Epithelial cell of proximal tubule (primary cell): ENCODE measurements at regions not wholly inside any gene's neighbourhood (a gene's known extent, or its start where the extent isn't known, plus 50 kb on each side); places are given as distances from the start of the nearest gene placed in this dataset.

ENCODE experiments used
- DNase-seq: peaks from one replicate; pipeline ENCODE4 v3.0.0-alpha.2; 2011; ENCODE audit warnings: low read depth
- H3K4me3 ChIP-seq: 2 replicates; pipeline ENCODE4 v1.5.1; 2011; ENCODE audit warnings: low read depth, mild to moderate bottlenecking, low read length
- TF ChIP-seq, protein P1 (sequence below): conservative IDR thresholded peaks from 2 replicates; pipeline ENCODE4 v1.5.1; 2012; ENCODE audit warnings: low read depth, mild to moderate bottlenecking, low read length

DNA sequence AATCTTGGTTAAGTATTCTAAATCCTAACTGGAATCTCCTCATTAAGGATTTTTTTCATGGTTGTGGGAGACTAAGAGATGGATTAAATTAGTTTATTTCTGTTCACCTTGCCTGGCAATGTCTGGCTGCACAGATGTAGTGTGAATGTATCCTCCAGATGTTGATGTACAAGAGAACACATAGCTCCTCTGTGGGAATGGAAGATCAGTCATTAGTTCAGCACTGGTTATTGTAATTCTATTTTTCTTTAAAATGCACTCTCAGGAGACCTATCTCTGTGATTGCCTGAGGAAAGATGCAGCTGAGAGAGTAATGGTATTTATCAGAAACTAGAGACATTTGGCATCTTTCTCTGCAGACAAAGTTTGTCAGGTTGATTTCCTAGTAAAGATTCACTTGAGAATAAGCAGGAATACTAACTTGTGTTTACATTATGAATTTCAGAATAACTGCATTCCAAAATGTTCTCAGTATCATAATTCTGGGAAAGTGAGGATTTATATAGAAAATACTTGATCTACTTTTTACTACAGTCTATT lies 178.6 kb downstream of the GIPC2 start:
- H3K4me3 ChIP-seq: no peak overlapping the region
- DNase-seq: no peak
- TF ChIP-seq, protein P1, sequence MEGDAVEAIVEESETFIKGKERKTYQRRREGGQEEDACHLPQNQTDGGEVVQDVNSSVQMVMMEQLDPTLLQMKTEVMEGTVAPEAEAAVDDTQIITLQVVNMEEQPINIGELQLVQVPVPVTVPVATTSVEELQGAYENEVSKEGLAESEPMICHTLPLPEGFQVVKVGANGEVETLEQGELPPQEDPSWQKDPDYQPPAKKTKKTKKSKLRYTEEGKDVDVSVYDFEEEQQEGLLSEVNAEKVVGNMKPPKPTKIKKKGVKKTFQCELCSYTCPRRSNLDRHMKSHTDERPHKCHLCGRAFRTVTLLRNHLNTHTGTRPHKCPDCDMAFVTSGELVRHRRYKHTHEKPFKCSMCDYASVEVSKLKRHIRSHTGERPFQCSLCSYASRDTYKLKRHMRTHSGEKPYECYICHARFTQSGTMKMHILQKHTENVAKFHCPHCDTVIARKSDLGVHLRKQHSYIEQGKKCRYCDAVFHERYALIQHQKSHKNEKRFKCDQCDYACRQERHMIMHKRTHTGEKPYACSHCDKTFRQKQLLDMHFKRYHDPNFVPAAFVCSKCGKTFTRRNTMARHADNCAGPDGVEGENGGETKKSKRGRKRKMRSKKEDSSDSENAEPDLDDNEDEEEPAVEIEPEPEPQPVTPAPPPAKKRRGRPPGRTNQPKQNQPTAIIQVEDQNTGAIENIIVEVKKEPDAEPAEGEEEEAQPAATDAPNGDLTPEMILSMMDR: no peak

DNA sequence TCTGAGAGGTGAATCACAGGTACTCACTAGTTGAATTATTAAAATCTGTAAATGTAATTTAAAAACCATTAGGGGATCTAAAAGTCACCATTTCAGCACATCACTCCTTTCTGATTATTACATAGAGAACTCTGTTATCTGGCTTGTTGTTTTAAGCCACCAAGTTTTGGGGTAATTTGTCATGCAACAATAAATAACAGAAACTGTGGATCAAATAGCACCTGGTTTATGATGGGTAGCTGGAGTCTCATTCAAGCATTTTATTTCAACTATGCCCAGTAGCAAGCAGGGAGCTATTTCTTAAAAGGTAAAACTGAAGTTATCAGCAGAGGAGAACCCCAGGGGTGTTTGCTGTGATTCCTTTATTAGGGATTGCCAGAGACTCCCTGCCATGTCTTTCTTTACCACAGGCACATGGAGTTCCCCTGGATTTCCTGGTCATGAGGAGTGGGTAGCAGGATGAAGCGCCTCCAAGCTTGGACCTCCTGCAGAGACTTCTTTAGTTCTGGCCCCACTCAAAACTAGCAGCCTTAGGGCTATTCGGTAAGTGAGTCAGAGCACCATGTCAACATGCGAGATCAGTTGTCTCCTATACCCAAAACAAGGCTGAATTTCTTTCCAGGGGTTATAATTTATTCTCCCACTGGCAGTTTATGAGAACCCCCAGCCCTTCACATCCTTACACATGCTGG lies 179.2 kb downstream of the GIPC2 start:
- DNase-seq: no peak
- H3K4me3 ChIP-seq: no peak overlapping the region
- TF ChIP-seq, protein P1: no peak

DNA sequence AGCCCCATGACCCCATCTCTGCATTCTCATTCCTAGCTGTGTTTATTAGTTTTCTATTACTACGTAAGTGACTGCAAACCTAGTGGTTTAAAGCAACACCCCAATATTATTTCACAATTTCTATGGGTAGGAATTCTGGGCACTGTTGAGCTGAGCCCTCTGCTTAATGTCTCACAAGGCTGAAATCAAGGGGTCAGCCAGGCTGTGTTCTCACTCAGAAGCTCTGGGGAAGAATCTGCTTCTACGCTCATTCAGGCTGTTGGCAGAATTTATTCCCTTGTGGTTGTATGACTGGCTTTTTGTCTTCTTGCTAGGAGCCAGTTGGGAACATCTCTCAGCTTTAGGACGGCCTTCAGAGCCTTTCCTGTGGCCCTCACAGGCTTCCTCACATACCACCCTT lies 181.0 kb downstream of the GIPC2 start:
- TF ChIP-seq, protein P1: no peak
- no peak overlapping the region for H3K4me3 ChIP-seq
- no peak for DNase-seq

DNA sequence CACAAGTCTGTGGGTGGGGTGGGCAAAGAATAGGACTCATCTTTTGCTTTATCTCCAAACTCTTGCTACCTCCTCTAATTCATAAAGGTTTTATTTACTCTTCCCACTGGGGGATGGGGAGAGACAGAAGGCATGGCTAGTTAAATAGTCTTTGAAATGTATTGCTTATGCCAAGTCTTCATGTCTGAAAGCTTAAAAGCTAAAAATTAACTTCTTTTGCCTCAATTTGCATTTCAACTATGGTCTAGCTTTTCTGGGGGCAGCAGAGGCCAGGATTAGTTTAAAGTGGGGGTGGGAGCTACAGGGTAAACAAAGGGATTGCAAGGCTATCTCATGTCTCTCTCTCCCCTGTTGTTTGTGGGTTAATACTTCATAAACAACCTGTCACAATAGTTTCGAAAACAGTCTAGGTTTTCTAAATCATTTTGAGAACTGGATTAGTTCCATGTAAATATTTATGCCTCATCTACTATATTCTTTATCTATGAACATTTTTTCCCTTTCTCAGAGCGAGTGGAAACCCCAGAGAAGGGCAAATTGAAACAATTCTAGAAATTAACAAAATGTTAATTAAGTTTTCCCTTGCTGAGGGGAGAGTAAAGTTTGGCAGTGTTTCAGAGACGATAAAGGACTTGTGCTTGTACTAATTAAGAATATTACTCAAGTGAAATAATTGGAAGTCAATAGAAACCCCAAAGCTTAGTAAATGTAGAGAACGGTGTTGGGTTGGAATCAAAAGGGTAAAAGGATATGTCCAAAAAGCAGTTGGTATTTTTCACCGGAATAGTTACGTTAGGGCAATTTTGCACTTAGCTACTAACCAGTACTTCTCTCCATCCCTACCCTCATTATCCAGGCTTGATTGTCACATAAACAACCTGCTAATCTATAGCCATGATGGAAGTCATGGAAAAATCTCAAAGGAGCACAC lies 182.2 kb downstream of the GIPC2 start:
- TF ChIP-seq, protein P1: no peak
- DNase-seq: peak; percentile 46
- H3K4me3 ChIP-seq: no peak overlapping the region

DNA sequence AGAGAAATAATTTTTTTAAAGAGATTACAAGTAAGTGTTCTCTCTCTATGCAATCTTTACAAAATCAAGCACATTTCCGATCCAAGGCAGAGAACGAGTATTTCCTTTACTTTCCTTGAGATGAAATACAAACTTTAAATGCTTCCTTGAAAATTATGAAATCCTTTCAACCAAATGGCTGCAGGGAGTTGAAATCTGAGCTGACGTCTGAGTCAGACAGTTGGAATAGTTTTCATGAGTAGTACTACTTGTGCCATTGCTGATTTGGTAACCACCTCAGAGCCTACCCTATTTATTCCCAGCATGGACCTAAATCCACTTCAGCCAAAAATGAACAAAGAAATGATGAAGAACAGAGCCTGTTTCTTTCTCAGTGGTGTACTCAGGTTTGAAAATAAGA lies 183.6 kb downstream of the GIPC2 start:
- peak overlapping the region; percentile 34 for H3K4me3 ChIP-seq
- peak; percentile 55 for DNase-seq
- TF ChIP-seq, protein P1: no peak

DNA sequence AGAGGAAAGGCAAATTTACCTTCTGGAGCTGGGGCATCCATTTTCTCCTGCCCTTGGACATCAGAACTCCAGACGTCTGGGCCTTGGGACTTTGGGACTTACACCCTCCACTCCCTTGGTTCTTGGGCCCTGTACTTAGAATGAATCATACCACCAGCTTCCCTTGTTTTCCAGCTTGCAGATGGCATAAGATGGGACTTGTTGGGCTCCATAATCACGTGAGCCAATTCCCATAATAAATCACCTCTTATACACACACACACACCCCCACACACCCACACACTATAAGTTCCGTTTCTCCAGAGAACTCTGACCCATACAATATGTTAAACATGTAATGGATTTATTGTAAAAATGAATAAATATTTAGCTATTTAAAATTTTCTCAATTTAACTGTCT lies 185.7 kb downstream of the GIPC2 start:
- no peak overlapping the region for H3K4me3 ChIP-seq
- TF ChIP-seq, protein P1: no peak
- no peak for DNase-seq
